ENCODE measurements at regions not wholly inside any gene's neighbourhood (a gene's known extent, or its start where the extent isn't known, plus 50 kb on each side); places are given as distances from the start of the nearest gene placed in this dataset.
"Not testable (repeated sequence)": the region's sequence is repeated elsewhere in the genome, so short reads cannot be mapped to it uniquely, and the experiment has no call there.

GRCh38 chr4:162838671-162839070 is 328.0 kb downstream of the NAF1 start:
- DNase-seq = no peak

GRCh38 chr4:162837679-162838078 is 329.0 kb downstream of the NAF1 start:
- no peak for DNase-seq

- DNase-seq = no peak
Measured at GRCh38 chr4:162837241-162837640, 329.4 kb downstream of the NAF1 start.

GRCh38 chr4:162836773-162837172 is 329.9 kb downstream of the NAF1 start:
- DNase-seq = no peak

GRCh38 chr4:162836258-162836657 is 330.4 kb downstream of the NAF1 start:
- DNase-seq = not testable (repeated sequence)

DNA sequence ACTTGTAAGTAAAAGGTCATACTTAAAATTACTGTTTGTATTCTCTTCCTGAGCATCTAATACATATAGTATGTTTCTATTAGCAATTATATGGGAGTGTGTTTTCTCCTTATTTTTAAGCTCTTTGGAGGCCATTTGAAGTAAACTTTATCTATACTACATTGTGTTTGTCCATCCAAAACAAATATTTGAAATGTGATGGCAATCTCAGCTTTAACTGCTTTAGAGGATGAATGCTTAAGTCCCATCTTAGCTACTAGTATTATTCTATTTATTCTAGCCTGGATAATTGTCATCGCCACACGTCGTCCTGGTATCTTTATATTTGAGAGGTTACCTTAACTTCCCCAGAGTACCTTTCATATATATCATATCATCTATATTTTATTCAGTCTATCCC is 335.8 kb downstream of the NAF1 start:
- DNase-seq = no peak

DNA sequence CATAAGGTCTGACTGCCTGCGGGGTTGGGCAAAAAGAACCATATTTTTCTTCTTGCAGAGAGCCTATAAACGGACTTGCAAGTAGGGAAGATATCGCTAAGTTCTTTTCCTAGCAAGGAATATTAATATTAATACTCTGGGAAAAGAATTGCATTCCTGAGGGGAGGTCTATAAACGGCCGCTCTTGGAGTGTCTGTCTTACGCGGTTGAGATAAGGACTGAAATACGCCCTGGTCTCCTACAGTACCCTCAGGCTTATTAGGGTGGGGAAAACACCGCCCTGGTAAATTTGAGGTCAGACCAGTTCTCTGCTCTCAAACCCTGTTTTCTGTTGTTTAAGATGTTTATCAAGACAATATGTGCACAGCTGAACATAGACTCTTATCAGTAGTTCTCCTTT is 349.3 kb downstream of the NAF1 start:
- DNase-seq = not testable (repeated sequence)

GRCh38 chr4:162804351-162804924 is 362.3 kb downstream of the NAF1 start:
- DNase-seq = no peak

GRCh38 chr4:162803378-162803777 is 363.3 kb downstream of the NAF1 start:
- no peak for DNase-seq

DNA sequence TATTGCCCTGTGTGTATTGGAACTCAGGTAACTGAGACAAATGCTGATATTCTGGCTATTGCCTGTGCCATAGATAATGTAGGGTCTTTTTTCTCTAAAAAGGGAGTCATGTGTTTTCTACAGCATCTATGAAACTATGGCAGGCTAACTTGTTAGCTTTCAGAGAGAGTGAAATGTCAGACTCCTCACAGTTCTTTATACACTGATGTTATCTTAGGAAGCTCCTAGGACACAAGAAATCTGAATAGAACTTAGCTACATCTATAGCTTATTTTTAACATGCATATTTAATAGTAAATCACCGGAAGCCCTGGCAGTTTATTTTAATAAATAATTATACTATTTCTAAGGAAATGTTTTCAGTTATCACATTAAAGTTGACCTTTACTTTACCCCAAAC is 369.6 kb downstream of the NAF1 start:
- DNase-seq = no peak

DNA sequence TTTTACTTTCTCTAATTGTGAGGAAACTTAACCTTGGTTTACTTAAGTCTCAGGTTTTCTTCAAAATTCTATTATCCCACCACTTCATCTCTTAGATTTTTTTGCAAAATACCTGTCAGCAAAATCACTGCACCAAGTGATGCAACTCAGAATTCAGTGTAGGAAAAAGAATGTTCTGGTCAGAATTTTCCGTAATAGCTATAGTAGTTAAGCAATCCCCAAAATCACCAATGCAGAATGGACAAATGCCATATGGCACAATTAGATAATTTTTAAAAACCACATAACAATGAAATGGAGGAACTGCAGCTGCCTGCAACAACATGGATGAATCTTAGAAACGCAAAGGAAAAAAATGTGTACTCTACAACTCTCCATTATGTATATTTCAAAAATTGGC is 373.1 kb downstream of the NAF1 start:
- no peak for DNase-seq

- DNase-seq = no peak
Measured at GRCh38 chr4:162793004-162793403, 373.7 kb downstream of the NAF1 start.

- no peak for DNase-seq
Measured at GRCh38 chr4:162791226-162791625, 375.5 kb downstream of the NAF1 start.

DNA sequence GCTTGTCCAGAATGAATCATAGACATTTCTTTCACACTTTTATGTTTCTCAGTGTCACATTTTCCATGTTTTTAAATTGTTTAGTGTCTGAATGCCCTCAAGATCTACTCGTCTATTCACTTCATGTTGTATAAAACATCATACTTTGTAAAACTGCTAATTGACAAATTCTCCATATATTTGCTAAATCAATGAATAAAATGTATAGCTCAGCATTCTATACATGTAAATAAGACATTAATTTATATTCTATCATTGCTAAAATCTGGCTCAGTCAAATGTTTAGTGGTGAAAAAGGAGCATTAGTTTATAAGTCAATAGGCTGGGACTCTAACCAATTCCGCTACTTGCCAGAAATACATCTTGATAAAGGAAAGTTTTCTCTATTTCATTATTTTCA is 379.6 kb downstream of the NAF1 start:
- no peak for DNase-seq

GRCh38 chr4:162782778-162783525 is 383.7 kb downstream of the NAF1 start:
- DNase-seq = no peak

GRCh38 chr4:162782096-162782777 is 384.5 kb downstream of the NAF1 start:
- no peak for DNase-seq

GRCh38 chr4:162770761-162771490 is 395.8 kb downstream of the NAF1 start:
- DNase-seq = no peak

DNA sequence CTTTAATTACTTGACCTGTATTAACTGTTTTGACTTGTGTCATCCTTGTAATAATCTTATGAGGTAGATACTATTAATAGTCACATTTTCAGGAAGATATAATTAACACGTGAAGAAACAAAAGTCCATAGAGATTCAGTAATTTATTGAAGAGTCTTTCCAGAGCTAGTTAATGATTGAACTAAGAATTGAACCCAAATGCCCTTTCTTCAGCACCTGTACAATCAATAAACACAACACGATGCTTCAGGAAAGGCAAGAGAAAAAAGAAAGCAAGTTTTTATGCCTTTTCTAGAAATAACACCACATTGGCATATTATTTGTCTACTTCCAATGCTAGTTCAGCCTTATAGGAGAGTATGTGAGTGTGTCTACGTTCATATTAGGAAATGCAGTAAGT is 399.6 kb downstream of the NAF1 start:
- DNase-seq = no peak

DNA sequence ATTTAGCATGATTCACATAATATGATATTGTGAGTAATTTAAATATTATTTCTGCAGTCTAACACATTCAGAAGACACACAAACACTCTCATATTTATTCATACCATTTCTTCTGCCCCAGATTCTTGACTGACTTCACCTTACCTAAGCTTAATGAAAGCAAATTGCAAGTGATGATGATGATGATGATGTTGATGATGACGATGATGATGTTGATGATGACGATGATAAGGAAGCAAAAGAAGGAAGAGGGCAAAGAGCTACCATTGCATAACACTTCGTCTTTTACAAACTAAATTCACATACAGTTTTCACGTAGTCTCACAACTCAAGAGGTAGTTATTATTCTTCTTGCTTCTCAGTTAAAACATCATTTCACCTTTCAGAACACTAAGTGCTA is 404.7 kb downstream of the NAF1 start:
- no peak for DNase-seq

GRCh38 chr4:162740228-162740627 is 426.5 kb downstream of the NAF1 start:
- DNase-seq = not testable (repeated sequence)

GRCh38 chr4:162739596-162739995 is 427.1 kb downstream of the NAF1 start:
- DNase-seq = not testable (repeated sequence)

- DNase-seq = no peak
Measured at GRCh38 chr4:162732876-162733275, 433.8 kb downstream of the NAF1 start.

DNA sequence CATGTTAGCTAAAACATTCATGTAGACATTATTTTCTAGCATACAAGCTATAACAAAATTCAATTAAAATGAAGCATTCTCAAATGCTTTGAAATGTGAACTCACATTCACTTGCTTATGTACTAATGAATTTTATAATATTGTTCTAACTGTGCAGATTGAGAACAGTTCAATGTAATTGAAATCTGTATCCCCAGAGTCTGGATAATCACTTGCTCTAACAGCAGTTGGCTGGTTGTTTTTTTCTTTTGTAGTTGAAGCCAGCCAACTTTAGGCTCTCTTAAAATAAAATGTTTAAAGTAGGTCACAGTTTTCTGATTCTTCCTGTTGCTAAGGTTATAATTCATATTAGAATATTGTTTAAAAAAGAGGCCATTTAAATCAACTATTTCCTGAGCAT is 438.9 kb downstream of the NAF1 start:
- no peak for DNase-seq

GRCh38 chr4:162727232-162727631 is 439.5 kb downstream of the NAF1 start:
- no peak for DNase-seq

Data from EL (cell line).